ENCODE measurements at regions not wholly inside any gene's neighbourhood (a gene's known extent, or its start where the extent isn't known, plus 50 kb on each side); places are given as distances from the start of the nearest gene placed in this dataset.

GRCh38 chr9:78399153-78399552 is 102.2 kb downstream of the PSAT1 start:
- TF ChIP-seq CTCF (conservative IDR thresholded peaks at IDR 0.05; ENCODE audit: low read length) (no peak), EZH2phosphoT487 (IDR thresholded peaks at IDR 0.05; ENCODE audit: borderline replicate concordance) (no peak)
